ENCODE measurements at regions not wholly inside any gene's neighbourhood (a gene's known extent, or its start where the extent isn't known, plus 50 kb on each side); places are given as distances from the start of the nearest gene placed in this dataset.
"Not testable (repeated sequence)": the region's sequence is repeated elsewhere in the genome, so short reads cannot be mapped to it uniquely, and the experiment has no call there.

GRCh38 chr10:120048391-120048790, 155.9 kb downstream of the SEC23IP start:
- peaks cover 3% of the 10 kb centered on the region for H3K9me3 ChIP-seq (ENCODE audit: severe bottlenecking)
- TF ChIP-seq CTCF (IDR thresholded peaks at IDR 0.05; ENCODE audit: low read depth, low read length) = no peak
- no peaks in the 10 kb centered on the region for H3K27me3 ChIP-seq (ENCODE audit: insufficient read depth, low read depth, severe bottlenecking)
- H3K27ac ChIP-seq = no peak overlapping the region
- no peak for DNase-seq
- no peaks in the 10 kb centered on the region for H3K36me3 ChIP-seq
- H3K4me3 ChIP-seq (ENCODE audit: low read depth, low read length) = no peak overlapping the region

- no peak for TF ChIP-seq CTCF (IDR thresholded peaks at IDR 0.05; ENCODE audit: low read depth, low read length)
- Histone ChIP-seq H3K36me3 (no peaks in the 10 kb centered on the region), H3K4me3 (ENCODE audit: low read depth, low read length) (no peak overlapping the region)
Measured at GRCh38 chr10:120051671-120052070, 159.1 kb downstream of the SEC23IP start.

GRCh38 chr10:120052964-120053702, 160.6 kb downstream of the SEC23IP start:
- DNase-seq = no peak
- Histone ChIP-seq H3K4me3 (ENCODE audit: low read depth, low read length) (no peak overlapping the region), H3K27ac (no peak overlapping the region), H3K27me3 (ENCODE audit: insufficient read depth, low read depth, severe bottlenecking) (no peaks in the 10 kb centered on the region), H3K9me3 (ENCODE audit: severe bottlenecking) (no peaks in the 10 kb centered on the region), H3K36me3 (no peaks in the 10 kb centered on the region)
- no peak for TF ChIP-seq CTCF (IDR thresholded peaks at IDR 0.05; ENCODE audit: low read depth, low read length)

More at GRCh38 chr10:120051671-120052070, 159.1 kb downstream of the SEC23IP start:
- DNase-seq = no peak
- Histone ChIP-seq H3K27ac (no peak overlapping the region), H3K9me3 (ENCODE audit: severe bottlenecking) (peaks cover 3% of the 10 kb centered on the region), H3K27me3 (ENCODE audit: insufficient read depth, low read depth, severe bottlenecking) (no peaks in the 10 kb centered on the region)

- not testable (repeated sequence) for H3K36me3 ChIP-seq; H3K27me3 ChIP-seq (ENCODE audit: insufficient read depth, low read depth, severe bottlenecking); DNase-seq; H3K4me3 ChIP-seq (ENCODE audit: low read depth, low read length); H3K9me3 ChIP-seq (ENCODE audit: severe bottlenecking); H3K27ac ChIP-seq
Measured at GRCh38 chr10:120059790-120060189, 167.3 kb downstream of the SEC23IP start.

GRCh38 chr10:120067427-120067826, 174.9 kb downstream of the SEC23IP start:
- DNase-seq = no peak
- H3K27ac ChIP-seq = no peak overlapping the region
- peaks cover 6% of the 10 kb centered on the region for H3K9me3 ChIP-seq (ENCODE audit: severe bottlenecking)
- H3K4me3 ChIP-seq (ENCODE audit: low read depth, low read length) = no peak overlapping the region
- no peaks in the 10 kb centered on the region for H3K27me3 ChIP-seq (ENCODE audit: insufficient read depth, low read depth, severe bottlenecking)
- no peak for TF ChIP-seq CTCF (IDR thresholded peaks at IDR 0.05; ENCODE audit: low read depth, low read length)
- H3K36me3 ChIP-seq = no peaks in the 10 kb centered on the region

- Histone ChIP-seq H3K36me3 (no peaks in the 10 kb centered on the region), H3K4me3 (ENCODE audit: low read depth, low read length) (no peak overlapping the region), H3K9me3 (ENCODE audit: severe bottlenecking) (peaks cover 6% of the 10 kb centered on the region), H3K27me3 (ENCODE audit: insufficient read depth, low read depth, severe bottlenecking) (no peaks in the 10 kb centered on the region), H3K27ac (no peak overlapping the region)
- no peak for TF ChIP-seq CTCF (IDR thresholded peaks at IDR 0.05; ENCODE audit: low read depth, low read length)
- DNase-seq = no peak
Measured at GRCh38 chr10:120069700-120070099, 177.2 kb downstream of the SEC23IP start.

Measured in WERI-Rb-1 (cell line).